GM21737 (cell line): ENCODE measurements at regions not wholly inside any gene's neighbourhood (a gene's known extent, or its start where the extent isn't known, plus 50 kb on each side); places are given as distances from the start of the nearest gene placed in this dataset.
"Not testable (repeated sequence)": the region's sequence is repeated elsewhere in the genome, so short reads cannot be mapped to it uniquely, and the experiment has no call there.

ENCODE experiments used
- ATAC-seq: cut with Tn5 transposase; IDR thresholded peaks from one replicate; pipeline ENCODE4 v1.9.1; 2021; ENCODE audit warnings: mild to moderate bottlenecking, moderate library complexity; ENCODE audit not compliant: unreplicated experiment

- no peak for ATAC-seq
Measured at GRCh38 chr3:144663456-144664436, 692.1 kb downstream of the DIPK2A start.

GRCh38 chr3:144665567-144666053, 694.0 kb downstream of the DIPK2A start:
- no peak for ATAC-seq

DNA sequence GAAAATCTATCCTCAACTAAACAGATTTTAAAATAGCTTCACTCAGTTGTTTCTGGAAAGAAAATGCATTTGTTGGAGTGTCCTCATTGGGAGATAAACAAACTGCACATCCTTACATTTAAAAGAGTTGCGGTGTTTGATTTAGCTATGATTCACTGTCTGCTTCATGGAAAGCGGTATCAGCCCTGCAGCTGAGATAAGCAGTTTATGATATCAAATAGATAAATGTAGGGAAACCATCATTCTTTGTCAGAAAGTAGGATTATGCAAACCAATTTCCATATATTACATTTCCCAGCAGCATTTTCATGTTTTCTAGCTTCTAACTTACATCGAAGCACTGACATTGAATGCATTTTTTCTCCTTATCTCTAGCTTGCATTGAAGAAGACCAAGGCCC, 698.9 kb downstream of the DIPK2A start:
- ATAC-seq = no peak

DNA sequence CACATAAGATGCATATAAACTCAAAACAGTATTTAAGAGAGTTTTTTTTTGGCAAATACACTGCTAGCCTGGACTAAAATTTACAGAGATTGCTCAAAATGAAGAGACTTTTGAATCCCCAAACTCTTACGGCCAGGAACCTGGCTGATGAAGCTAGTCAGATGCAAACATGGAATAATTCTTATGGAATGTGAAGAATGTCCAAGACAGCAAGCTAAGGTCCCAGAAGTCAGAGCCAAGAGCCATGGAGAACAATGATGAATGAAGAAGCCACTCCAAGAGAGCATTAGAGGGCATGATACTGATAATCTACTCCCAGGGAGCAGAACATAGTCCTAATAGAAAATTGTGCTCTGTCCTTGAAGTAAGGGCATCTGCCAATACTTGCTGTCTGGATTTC, 705.5 kb downstream of the DIPK2A start:
- no peak for ATAC-seq

- no peak for ATAC-seq
Measured at GRCh38 chr3:144683065-144683464, 711.4 kb downstream of the DIPK2A start.

DNA sequence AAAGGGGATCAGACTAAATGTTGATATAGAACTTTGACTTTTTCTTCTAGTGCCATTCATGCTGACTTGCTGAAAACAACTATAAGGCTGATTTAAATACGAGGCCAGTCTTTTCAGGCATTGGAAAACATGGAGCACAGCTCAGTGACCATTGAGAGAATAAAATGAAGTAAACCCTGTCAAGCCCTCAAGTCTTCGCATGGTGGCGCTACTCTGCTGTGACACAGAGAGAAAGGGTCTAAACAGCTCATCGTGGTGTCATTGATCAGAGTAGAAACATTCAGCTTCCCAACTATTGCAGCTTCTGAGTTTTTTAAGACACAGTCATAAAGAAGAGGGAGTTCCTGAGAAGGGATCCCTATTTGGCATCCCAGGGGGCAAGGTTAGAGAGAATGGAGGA, 716.2 kb downstream of the DIPK2A start:
- ATAC-seq = no peak

DNA sequence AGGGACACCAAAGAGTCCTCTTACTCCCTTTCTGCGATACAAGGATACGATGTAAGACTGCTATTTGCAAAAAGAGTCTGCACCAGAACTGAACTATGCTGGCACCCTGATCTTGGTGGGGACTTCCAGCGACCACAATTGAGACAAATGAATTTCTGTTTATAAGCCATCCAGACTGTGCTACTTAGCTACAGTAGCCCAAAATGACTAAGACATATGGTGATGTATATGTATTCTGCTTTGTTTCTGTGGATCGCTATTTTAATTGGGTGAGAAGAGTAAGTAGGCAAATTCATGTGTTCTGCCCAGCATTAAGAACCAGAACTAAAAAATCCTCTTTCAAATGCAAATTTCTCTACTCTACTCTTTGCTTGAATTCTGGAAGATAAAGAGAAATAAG, 720.9 kb downstream of the DIPK2A start:
- no peak for ATAC-seq

DNA sequence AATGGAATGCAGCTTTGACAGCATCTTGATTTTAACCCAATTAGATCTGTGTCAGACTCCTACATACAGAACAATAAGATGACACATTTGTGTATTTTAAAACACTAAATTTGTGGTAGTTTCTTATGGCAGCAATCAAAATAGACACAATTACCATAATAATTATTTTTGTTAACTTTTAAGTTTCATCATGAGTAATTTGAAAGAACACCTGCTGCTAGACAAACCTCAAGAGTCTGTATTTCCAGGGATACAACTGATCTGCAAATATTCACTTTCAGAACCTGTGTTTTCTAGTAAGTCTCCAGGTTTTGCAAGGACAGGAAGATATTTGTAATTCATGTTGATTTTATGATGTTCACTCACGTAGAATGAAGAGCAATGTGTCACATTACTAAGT, 736.8 kb downstream of the DIPK2A start:
- no peak for ATAC-seq

GRCh38 chr3:144737281-144737680, 765.7 kb downstream of the DIPK2A start:
- ATAC-seq = no peak

DNA sequence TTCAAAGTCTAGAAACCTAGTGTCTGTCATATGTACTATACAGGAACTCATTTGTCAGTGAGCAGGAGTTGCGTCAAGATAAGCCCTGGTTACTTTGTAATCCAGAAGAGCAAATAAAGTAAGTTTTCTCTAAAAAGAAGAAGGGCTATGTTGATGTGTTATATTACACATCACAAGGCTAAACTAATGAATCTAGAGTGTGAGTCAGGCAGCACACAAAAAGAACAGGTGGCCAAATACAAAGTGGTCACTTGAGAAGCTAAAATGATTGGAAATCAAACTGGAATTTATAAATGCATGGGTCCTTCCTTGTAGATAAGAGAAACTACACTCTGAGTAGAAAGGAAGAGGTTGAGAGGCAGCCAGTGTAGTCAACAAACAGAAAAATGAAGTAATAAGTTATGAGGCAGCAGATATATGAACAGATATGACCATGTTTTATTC, 771.6 kb downstream of the DIPK2A start:
- no peak for ATAC-seq

DNA sequence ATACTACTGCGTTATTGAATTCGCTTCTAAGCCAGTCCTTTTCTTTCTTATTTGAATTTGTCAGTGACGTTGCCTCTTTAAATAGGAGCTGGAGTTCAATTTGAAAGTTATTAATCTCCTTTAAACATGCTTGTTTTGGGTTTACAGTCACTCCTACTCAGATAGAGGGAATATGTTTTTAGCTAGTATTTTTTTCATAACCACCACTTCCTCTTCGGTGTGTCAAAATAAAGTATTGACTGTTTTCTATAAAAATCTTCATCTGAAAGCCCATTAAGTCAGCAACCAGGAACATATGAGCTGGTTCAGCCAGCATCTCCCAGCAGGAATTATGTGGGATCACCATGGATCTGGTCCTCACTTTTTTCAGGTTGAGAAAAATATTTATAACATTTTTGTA, 772.9 kb downstream of the DIPK2A start:
- ATAC-seq = no peak

- no peak for ATAC-seq
Measured at GRCh38 chr3:144746631-144747030, 775.0 kb downstream of the DIPK2A start.

DNA sequence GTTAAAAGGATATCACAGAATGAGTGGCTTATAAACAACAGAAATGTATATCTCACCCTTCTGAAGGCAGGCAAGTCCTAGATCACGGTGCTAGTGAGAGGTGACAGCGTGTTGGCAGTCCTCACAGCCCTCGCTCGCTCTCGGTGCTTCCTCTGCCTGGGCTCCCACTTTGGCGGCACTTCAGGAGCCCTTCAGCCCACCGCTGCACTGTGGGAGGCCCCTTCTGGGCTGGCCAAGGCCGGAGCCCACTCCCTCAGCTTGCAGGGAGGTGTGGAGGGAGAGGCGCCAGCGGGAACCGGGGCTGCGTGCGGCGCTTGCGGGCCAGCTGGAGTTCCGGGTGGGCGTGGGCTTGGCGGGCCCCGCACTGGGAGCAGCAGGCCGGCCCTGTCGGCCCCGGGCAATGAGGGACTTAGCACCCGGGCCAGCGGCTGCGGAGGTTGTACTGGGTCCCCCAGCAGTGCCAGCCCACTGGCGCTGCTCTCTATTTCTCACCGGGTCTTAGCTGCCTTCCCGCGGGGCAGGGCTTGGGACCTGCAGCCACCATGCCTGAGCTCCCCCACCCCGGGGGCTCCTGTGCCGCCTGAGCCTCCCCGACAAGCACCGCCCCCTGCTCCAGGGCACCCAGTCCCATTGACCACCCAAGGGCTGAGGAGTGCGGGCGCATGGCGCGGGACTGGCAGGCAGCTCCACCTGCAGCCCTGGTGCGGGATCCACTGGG, 778.1 kb downstream of the DIPK2A start:
- ATAC-seq = not testable (repeated sequence)

- ATAC-seq = no peak
Measured at GRCh38 chr3:144754076-144754783, 782.6 kb downstream of the DIPK2A start.

GRCh38 chr3:144756704-144757440, 785.2 kb downstream of the DIPK2A start:
- ATAC-seq = no peak

GRCh38 chr3:144760831-144761230, 789.2 kb downstream of the DIPK2A start:
- ATAC-seq = no peak

GRCh38 chr3:144762091-144762490, 790.5 kb downstream of the DIPK2A start:
- no peak for ATAC-seq

GRCh38 chr3:144763878-144764454, 792.3 kb downstream of the DIPK2A start:
- ATAC-seq = peak; percentile 82

DNA sequence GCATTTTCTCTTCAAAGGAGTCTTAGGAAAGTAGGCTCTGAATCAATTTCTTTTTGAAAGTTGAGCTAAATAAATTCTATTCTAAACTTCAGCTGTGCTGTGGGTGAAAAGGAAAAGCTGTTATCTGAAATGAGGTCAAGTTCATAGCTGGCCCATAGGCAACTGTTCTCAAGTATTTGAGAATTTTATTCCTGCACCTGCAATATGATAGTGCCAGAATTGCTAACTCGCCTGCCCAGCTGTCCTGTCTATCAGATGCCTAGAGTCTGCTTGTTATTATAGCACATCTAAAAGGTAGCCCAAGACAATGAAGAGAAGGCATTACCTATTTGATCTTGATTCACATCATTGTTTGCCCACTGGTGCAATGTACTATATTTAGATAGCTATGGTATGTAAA, 798.7 kb downstream of the DIPK2A start:
- no peak for ATAC-seq

DNA sequence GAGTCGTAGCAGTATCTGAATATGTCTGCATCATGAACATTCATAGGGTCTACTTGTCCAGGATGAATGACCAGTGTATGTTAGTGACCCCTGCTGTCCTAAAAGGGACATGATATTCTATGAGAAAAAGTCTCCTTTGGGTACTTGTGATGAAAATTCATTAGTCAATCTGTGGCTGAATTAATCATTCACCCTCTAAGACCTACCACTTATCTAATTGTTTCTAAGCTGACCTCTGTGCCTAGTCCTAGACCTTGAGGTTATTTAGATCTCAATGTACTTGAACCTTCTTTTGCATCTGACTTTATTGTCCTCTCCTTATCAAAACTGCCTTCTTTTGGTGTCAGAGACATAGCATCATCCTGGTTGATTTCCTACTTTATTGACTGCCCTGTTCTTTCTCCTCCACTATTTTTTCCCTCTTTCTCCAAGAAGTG, 799.3 kb downstream of the DIPK2A start:
- ATAC-seq = no peak
